ENCODE measurements at regions not wholly inside any gene's neighbourhood (a gene's known extent, or its start where the extent isn't known, plus 50 kb on each side); places are given as distances from the start of the nearest gene placed in this dataset.

GRCh38 chrX:144494074-144494473 is 610.2 kb downstream of the UBE2NL start:
- H3K9me3 Mint-ChIP-seq, result peaks cover 10% of the 10 kb centered on the region

GRCh38 chrX:144531877-144532276 is 648.0 kb downstream of the UBE2NL start:
- no peak for TF ChIP-seq CTCF (IDR thresholded peaks at IDR 0.05)

More at GRCh38 chrX:144494074-144494473, 610.2 kb downstream of the UBE2NL start:
- no peak overlapping the region for H3K4me3 Mint-ChIP-seq
- H3K4me1 Mint-ChIP-seq (ENCODE audit: low read depth), result no peaks in the 10 kb centered on the region
- no peaks in the 10 kb centered on the region for H3K36me3 Mint-ChIP-seq (ENCODE audit: low read depth)
- DNase-seq, result no peak
- H3K27me3 Mint-ChIP-seq (ENCODE audit: insufficient read depth), result no peaks in the 10 kb centered on the region
- no peak for TF ChIP-seq CTCF (IDR thresholded peaks at IDR 0.05)
- no peak overlapping the region for H3K27ac Mint-ChIP-seq

GRCh38 chrX:144566592-144566991 is 680.7 kb upstream of the SPANXN1 start:
- Mint-ChIP-seq H3K4me3 (no peak overlapping the region), H3K27me3 (ENCODE audit: insufficient read depth) (no peaks in the 10 kb centered on the region), H3K36me3 (ENCODE audit: low read depth) (no peaks in the 10 kb centered on the region), H3K27ac (no peak overlapping the region), H3K9me3 (peaks cover 7% of the 10 kb centered on the region; the same call in 1 of the 2 replicates), H3K4me1 (ENCODE audit: low read depth) (no peaks in the 10 kb centered on the region)
- no peak for TF ChIP-seq CTCF (IDR thresholded peaks at IDR 0.05)
- DNase-seq, result no peak

More at GRCh38 chrX:144531877-144532276, 648.0 kb downstream of the UBE2NL start:
- Mint-ChIP-seq H3K36me3 (ENCODE audit: low read depth) (no peaks in the 10 kb centered on the region), H3K27ac (no peak overlapping the region), H3K4me1 (ENCODE audit: low read depth) (no peaks in the 10 kb centered on the region), H3K27me3 (ENCODE audit: insufficient read depth) (no peaks in the 10 kb centered on the region), H3K9me3 (peaks cover 8% of the 10 kb centered on the region; the same call in 1 of the 2 replicates), H3K4me3 (no peak overlapping the region)
- DNase-seq, result no peak

- no peak overlapping the region for H3K27ac Mint-ChIP-seq
- H3K36me3 Mint-ChIP-seq (ENCODE audit: low read depth), result no peaks in the 10 kb centered on the region
- DNase-seq, result no peak
- no peak for TF ChIP-seq CTCF (IDR thresholded peaks at IDR 0.05)
- H3K27me3 Mint-ChIP-seq (ENCODE audit: insufficient read depth), result no peaks in the 10 kb centered on the region
- H3K9me3 Mint-ChIP-seq, result peaks cover 4% of the 10 kb centered on the region; the same call in 1 of the 2 replicates
- H3K4me3 Mint-ChIP-seq, result no peak overlapping the region
- H3K4me1 Mint-ChIP-seq (ENCODE audit: low read depth), result no peaks in the 10 kb centered on the region
Observed at GRCh38 chrX:144586756-144587155, 660.5 kb upstream of the SPANXN1 start.

GRCh38 chrX:144592036-144592435 is 655.3 kb upstream of the SPANXN1 start:
- Mint-ChIP-seq H3K27ac (no peak overlapping the region), H3K4me1 (ENCODE audit: low read depth) (no peaks in the 10 kb centered on the region), H3K4me3 (no peak overlapping the region), H3K27me3 (ENCODE audit: insufficient read depth) (no peaks in the 10 kb centered on the region), H3K36me3 (ENCODE audit: low read depth) (no peaks in the 10 kb centered on the region), H3K9me3 (peaks cover 4% of the 10 kb centered on the region; the same call in 1 of the 2 replicates)
- TF ChIP-seq CTCF (IDR thresholded peaks at IDR 0.05), result no peak
- no peak for DNase-seq

GRCh38 chrX:144601010-144601409 is 646.3 kb upstream of the SPANXN1 start:
- H3K4me1 Mint-ChIP-seq (ENCODE audit: low read depth), result no peaks in the 10 kb centered on the region
- no peaks in the 10 kb centered on the region for H3K36me3 Mint-ChIP-seq (ENCODE audit: low read depth)
- H3K27ac Mint-ChIP-seq, result no peak overlapping the region
- H3K27me3 Mint-ChIP-seq (ENCODE audit: insufficient read depth), result no peaks in the 10 kb centered on the region
- H3K4me3 Mint-ChIP-seq, result no peak overlapping the region
- H3K9me3 Mint-ChIP-seq, result peaks cover 4% of the 10 kb centered on the region
- no peak for TF ChIP-seq CTCF (IDR thresholded peaks at IDR 0.05)
- no peak for DNase-seq

All from HFFc6 (cell line).